Activated naive CD8-positive, alpha-beta T cell treated with anti-CD3 and anti-CD28 coated beads, Interleukin-2, amount 10 ng/mL, durations not matched to agents 7 days and 5 days (primary cell): ENCODE measurements at regions not wholly inside any gene's neighbourhood (a gene's known extent, or its start where the extent isn't known, plus 50 kb on each side); places are given as distances from the start of the nearest gene placed in this dataset.

Experiments used
- ATAC-seq: fragments of 150-1000 bp; cut with Tn5 transposase; one replicate; pipeline ENCODE4 v1.10.0; 2021; ENCODE audit warnings: low read depth, moderate library complexity
- POLR2A ChIA-PET: fragments of 350-600 bp; sonication (Branson Sonifier 250); formaldehyde crosslinking; loops from one replicate; lab custom pipeline; 2021; ENCODE audit warnings: antibody characterized with exemption; lab: Charles Lee
- DNase-seq: peaks from one replicate; pipeline ENCODE4 v3.0.0; 2021
- H3K27ac Mint-ChIP-seq: one replicate; pipeline ENCODE4 v1.8.0; 2022; ENCODE audit warnings: mild to moderate bottlenecking, mixed read lengths
- H3K27me3 Mint-ChIP-seq: one replicate; pipeline ENCODE4 v1.8.0; 2022; ENCODE audit warnings: mild to moderate bottlenecking, moderate library complexity, mixed read lengths
- H3K36me3 Mint-ChIP-seq: one replicate; pipeline ENCODE4 v1.8.0; 2021; ENCODE audit warnings: mild to moderate bottlenecking, mixed read lengths
- H3K4me1 Mint-ChIP-seq: one replicate; pipeline ENCODE4 v1.8.0; 2021; ENCODE audit warnings: mixed read lengths
- H3K4me3 Mint-ChIP-seq: one replicate; pipeline ENCODE4 v1.8.0; 2022; ENCODE audit warnings: mild to moderate bottlenecking, moderate library complexity, mixed read lengths
- H3K9me3 Mint-ChIP-seq: one replicate; pipeline ENCODE4 v1.8.0; 2021; ENCODE audit warnings: mixed read lengths

DNA sequence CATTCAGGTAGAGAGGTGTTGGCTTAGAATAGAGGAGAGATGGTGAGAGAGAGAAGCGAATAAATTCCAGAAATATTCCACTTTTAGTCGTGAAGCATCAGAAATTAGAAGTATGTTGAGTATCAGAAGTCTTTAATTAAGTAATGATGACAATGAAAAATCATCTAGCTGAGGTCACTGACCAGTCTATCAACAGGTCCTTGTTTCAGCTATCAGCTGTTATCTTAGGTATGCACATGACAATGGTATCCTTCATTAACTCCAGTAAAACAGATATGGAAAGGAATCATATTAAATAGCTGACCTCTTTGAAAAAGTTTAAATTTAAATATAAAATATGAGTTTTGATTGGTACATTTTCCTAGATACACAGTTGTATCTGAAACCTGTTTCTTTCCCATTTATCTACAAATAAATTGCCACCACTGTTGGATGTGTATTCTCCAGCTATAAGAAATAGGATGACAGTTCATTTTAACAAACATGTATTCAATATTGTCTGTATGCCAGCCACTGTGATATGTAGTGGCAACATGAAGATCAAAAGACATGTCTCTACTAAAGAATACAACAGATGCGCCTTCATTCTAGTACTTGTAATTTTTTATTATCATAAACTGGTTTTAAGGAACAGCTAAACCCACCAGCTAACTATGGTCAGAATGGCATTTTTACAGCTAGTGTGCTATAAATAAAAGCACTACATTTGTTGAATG is 424.2 kb upstream of the DCN start:
- ATAC-seq (no peak), DNase-seq (no peak)
- Mint-ChIP-seq H3K4me1 (peaks cover 3% of the 10 kb centered on the region), H3K4me3 (no peak overlapping the region), H3K9me3 (no peaks in the 10 kb centered on the region), H3K27ac (no peak overlapping the region), H3K27me3 (no peaks in the 10 kb centered on the region), H3K36me3 (no peaks in the 10 kb centered on the region)
- POLR2A ChIA-PET, result no interaction called here

- H3K4me1 Mint-ChIP-seq, result peaks cover 3% of the 10 kb centered on the region
- H3K4me3 Mint-ChIP-seq, result no peak overlapping the region
- peaks cover 2% of the 10 kb centered on the region for H3K36me3 Mint-ChIP-seq
- POLR2A ChIA-PET, result no interaction called here
- no peaks in the 10 kb centered on the region for H3K27me3 Mint-ChIP-seq
- no peak overlapping the region for H3K27ac Mint-ChIP-seq
- peaks cover 2% of the 10 kb centered on the region for H3K9me3 Mint-ChIP-seq
- DNase-seq (no peak), ATAC-seq (no peak)
Measured at GRCh38 chr12:91604897-91605296, 422.3 kb upstream of the DCN start.

DNA sequence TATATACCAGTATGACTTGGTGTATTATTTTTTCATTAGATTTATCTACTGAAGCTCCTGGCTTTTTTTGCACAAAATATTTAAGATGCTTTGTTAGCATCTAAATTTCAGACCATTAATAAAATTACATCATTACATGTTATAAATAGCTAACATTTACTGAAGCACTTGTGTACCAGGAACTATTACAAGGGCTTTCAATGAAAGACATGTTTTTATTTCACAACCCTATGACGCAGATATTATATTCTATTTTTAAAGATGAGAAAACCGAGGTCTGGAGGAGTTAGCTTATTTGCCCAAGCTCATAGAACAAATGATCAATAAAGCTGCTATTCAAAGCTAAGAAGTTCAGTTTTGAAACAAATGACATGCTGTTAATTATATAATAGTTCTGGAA is 420.4 kb upstream of the DCN start:
- Mint-ChIP-seq H3K36me3 (peaks cover 4% of the 10 kb centered on the region), H3K4me1 (no peaks in the 10 kb centered on the region), H3K27ac (no peak overlapping the region), H3K4me3 (no peak overlapping the region), H3K27me3 (no peaks in the 10 kb centered on the region), H3K9me3 (peaks cover 7% of the 10 kb centered on the region)
- DNase-seq, result no peak
- ATAC-seq, result no peak
- POLR2A ChIA-PET, result interaction anchor here (0.6 kb wide), 1 partner anchor 28 kb away, joined by 5 read pairs; no protein-coding TSS in a partner anchor

GRCh38 chr12:91601054-91601453 is 418.4 kb upstream of the DCN start:
- no peaks in the 10 kb centered on the region for H3K27me3 Mint-ChIP-seq
- no peak overlapping the region for H3K4me3 Mint-ChIP-seq
- ATAC-seq, result no peak
- no peak overlapping the region for H3K27ac Mint-ChIP-seq
- H3K4me1 Mint-ChIP-seq, result no peaks in the 10 kb centered on the region
- POLR2A ChIA-PET, result no interaction called here
- DNase-seq, result no peak
- peaks cover 5% of the 10 kb centered on the region for H3K36me3 Mint-ChIP-seq
- H3K9me3 Mint-ChIP-seq, result peaks cover 10% of the 10 kb centered on the region

DNA sequence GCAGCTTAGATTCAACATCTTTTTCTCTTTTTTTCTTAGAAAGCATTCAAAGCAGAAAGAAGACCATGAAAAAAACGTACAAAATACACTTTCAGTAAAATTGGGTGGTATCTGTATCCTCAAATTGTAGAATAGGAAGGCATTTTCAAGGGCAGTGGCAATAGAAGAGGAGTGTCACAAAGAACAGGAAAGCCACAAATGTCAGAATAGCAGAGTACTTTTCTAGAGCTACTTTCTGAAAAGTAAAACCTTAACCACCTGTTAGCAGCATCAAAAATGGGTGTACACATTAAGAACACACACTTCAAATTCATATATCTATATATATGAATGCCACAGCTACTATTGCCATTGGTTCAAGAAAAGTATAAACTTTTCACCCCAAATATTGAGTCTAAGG is 412.1 kb upstream of the DCN start:
- Mint-ChIP-seq H3K4me3 (no peak overlapping the region), H3K27me3 (no peaks in the 10 kb centered on the region), H3K36me3 (peaks cover 3% of the 10 kb centered on the region), H3K9me3 (peaks cover 7% of the 10 kb centered on the region), H3K27ac (no peak overlapping the region), H3K4me1 (peaks cover 2% of the 10 kb centered on the region)
- ATAC-seq, result no peak
- no peak for DNase-seq
- POLR2A ChIA-PET, result interaction anchor here (1.0 kb wide), 1 partner anchor 14 kb away, joined by 3 read pairs; no protein-coding TSS in a partner anchor

DNA sequence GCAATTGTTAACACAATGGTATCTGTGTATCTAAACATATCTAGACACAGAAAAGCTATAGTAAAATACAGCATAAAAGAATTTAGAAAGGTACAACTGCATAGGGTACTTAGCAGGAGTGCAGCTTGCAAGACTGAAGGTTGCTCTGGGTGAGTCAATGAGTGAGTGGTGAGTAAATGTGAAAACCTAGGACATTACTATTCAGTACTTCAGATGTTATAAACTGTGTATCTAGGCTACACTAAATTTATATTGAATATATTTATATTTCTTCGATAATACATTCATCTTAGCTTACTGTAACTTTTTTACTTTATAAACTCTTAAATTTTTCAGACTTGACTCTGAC is 409.0 kb upstream of the DCN start:
- ATAC-seq (no peak), DNase-seq (no peak)
- peaks cover 2% of the 10 kb centered on the region for H3K4me1 Mint-ChIP-seq
- H3K9me3 Mint-ChIP-seq, result no peaks in the 10 kb centered on the region
- H3K27me3 Mint-ChIP-seq, result no peaks in the 10 kb centered on the region
- POLR2A ChIA-PET, result no interaction called here
- H3K36me3 Mint-ChIP-seq, result no peaks in the 10 kb centered on the region
- no peak overlapping the region for H3K27ac Mint-ChIP-seq
- no peak overlapping the region for H3K4me3 Mint-ChIP-seq

DNA sequence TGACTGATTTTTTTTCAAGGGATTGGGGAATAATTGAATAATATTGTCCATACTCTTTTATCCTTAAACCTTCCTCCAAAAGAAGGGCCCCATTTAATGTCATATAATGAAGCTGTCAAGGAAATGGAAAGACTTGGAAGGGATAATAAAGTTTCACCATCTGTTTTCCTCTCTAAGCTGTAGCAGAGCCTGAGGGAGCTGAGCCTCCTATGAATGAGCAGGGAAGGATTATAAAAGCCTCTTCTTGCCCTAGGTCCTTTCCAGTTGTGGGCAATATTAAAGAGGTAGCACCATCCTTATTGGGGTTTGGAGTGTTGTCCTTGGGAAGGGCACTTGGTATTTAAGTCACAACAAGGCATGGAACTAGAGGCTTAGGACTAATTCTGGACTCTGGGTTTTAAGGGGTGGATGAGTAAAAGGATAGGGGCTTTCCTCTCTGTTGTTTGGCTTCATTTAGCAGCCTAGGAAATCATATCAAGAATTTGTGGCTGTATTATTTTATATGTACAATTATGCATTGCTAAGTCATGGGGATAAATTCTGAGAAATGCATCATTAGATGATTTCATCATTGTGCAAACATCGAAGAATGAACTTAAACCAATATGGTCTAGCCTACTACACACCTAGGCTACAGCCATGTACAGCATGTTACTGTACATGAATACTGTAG is 408.5 kb upstream of the DCN start:
- H3K4me1 Mint-ChIP-seq, result peaks cover 2% of the 10 kb centered on the region
- no peak for DNase-seq
- no peaks in the 10 kb centered on the region for H3K9me3 Mint-ChIP-seq
- H3K36me3 Mint-ChIP-seq, result peaks cover 1% of the 10 kb centered on the region
- POLR2A ChIA-PET, result no interaction called here
- no peak overlapping the region for H3K4me3 Mint-ChIP-seq
- no peaks in the 10 kb centered on the region for H3K27me3 Mint-ChIP-seq
- H3K27ac Mint-ChIP-seq, result no peak overlapping the region
- no peak for ATAC-seq

- Mint-ChIP-seq H3K4me3 (no peak overlapping the region), H3K4me1 (peaks cover 5% of the 10 kb centered on the region), H3K27me3 (no peaks in the 10 kb centered on the region), H3K9me3 (no peaks in the 10 kb centered on the region), H3K36me3 (peaks cover 1% of the 10 kb centered on the region), H3K27ac (no peak overlapping the region)
- POLR2A ChIA-PET, result no interaction called here
- ATAC-seq (no peak), DNase-seq (no peak)
Measured at GRCh38 chr12:91588874-91589454, 406.3 kb upstream of the DCN start.

- H3K27me3 Mint-ChIP-seq, result no peaks in the 10 kb centered on the region
- DNase-seq, result no peak
- POLR2A ChIA-PET, result no interaction called here
- H3K4me3 Mint-ChIP-seq, result no peak overlapping the region
- no peak overlapping the region for H3K27ac Mint-ChIP-seq
- no peak for ATAC-seq
- no peaks in the 10 kb centered on the region for H3K9me3 Mint-ChIP-seq
- H3K4me1 Mint-ChIP-seq, result peaks cover 5% of the 10 kb centered on the region
- H3K36me3 Mint-ChIP-seq, result peaks cover 1% of the 10 kb centered on the region
Measured at GRCh38 chr12:91586015-91586414, 403.4 kb upstream of the DCN start.

DNA sequence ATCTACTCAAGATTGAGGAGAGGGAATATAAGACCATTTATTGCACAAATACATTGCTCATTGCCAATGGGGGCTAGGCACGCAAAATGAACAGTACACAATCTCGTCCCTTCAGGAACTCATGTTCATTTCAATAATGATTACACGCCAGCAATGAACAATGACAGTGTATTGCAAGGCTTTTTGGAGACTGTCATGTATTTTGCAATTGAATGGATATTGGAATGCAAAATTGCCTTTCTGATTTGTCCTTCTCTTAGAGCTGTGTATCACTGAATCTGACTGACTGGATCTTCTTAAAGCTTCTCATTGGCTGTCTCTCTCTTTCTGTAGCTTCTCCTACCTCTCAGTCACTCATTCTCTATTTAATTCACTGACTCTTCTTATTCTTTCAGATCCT is 400.2 kb upstream of the DCN start:
- H3K27me3 Mint-ChIP-seq, result no peaks in the 10 kb centered on the region
- H3K27ac Mint-ChIP-seq, result no peak overlapping the region
- POLR2A ChIA-PET, result no interaction called here
- H3K9me3 Mint-ChIP-seq, result no peaks in the 10 kb centered on the region
- H3K36me3 Mint-ChIP-seq, result peaks cover 1% of the 10 kb centered on the region
- H3K4me3 Mint-ChIP-seq, result no peak overlapping the region
- H3K4me1 Mint-ChIP-seq, result peaks cover 7% of the 10 kb centered on the region
- no peak for ATAC-seq
- DNase-seq, result no peak

DNA sequence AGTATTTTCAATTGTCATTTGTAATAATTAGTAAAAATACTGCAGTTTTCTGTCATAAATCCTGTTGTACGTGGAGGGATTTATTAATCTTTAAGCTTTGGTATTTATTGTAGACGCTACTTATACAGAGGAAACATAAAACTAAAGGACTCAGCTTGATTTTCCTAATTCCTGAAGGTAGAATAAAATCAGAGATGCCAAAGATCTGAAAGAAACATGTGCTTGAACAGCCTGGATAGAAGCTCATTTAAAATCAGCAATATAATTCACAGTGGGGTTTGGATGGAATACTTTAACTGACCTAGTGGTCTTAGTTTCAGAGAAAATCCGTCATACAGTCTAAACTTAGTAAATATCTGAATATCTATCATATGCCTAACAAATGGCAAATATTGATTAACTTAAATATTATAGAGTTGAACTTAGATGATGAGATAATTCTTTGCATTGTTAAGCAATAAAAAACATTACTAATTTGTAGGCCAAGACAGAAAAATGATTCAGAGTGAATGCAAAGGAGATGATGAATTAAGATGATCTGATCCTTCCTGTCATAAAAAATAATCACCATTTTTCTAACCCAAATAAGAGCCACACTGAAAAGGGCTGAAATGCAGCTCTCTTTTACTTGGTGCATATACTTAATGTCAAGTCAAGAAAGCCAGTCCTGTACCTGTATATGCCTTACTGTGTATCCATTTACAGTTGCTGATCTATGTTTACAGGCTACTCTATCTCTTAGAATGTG is 397.1 kb upstream of the DCN start:
- H3K36me3 Mint-ChIP-seq, result no peaks in the 10 kb centered on the region
- ATAC-seq (no peak), DNase-seq (no peak)
- POLR2A ChIA-PET, result no interaction called here
- H3K27ac Mint-ChIP-seq, result no peak overlapping the region
- H3K4me3 Mint-ChIP-seq, result no peak overlapping the region
- no peaks in the 10 kb centered on the region for H3K27me3 Mint-ChIP-seq
- peaks cover 6% of the 10 kb centered on the region for H3K4me1 Mint-ChIP-seq
- no peaks in the 10 kb centered on the region for H3K9me3 Mint-ChIP-seq

GRCh38 chr12:91577586-91578539 is 395.2 kb upstream of the DCN start:
- Mint-ChIP-seq H3K9me3 (no peaks in the 10 kb centered on the region), H3K4me3 (peak overlapping the region; percentile 77), H3K4me1 (peaks cover 7% of the 10 kb centered on the region), H3K27ac (peak overlapping the region; percentile 57), H3K27me3 (no peaks in the 10 kb centered on the region), H3K36me3 (no peaks in the 10 kb centered on the region)
- POLR2A ChIA-PET, result interaction anchor here (0.5 kb wide), 1 partner anchor 564 kb away, joined by 3 read pairs; no protein-coding TSS in a partner anchor
- DNase-seq, result no peak
- ATAC-seq, result no peak

DNA sequence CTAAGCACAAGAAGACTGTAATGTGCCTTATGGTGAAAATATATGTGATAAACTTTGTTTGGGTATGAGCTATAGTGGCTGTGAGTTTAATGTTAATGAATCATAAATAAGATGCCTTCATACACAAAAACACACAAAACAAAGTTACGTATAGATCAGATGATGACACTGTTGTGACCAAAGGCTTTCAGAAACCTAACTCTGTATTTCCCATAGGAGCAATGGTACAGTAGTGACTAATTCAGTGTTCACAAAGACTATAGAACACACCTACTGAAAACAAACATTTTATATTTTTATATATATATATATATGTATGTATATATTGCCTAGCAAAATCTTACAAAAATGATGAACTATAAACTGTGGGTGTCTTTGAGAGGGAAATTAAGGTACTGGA is 393.8 kb upstream of the DCN start:
- POLR2A ChIA-PET, result no interaction called here
- Mint-ChIP-seq H3K36me3 (no peaks in the 10 kb centered on the region), H3K4me1 (peaks cover 7% of the 10 kb centered on the region), H3K27me3 (no peaks in the 10 kb centered on the region), H3K4me3 (no peak overlapping the region), H3K27ac (no peak overlapping the region), H3K9me3 (no peaks in the 10 kb centered on the region)
- ATAC-seq, result no peak
- no peak for DNase-seq
